Stimulated activated memory B cell treated with anti-CD40 and anti-IgM and Interleukin-4, amounts not matched to agents 10 μg/mL and 1 μg/mL and 100 μg/mL, for 72 hours (primary cell): ENCODE measurements at regions not wholly inside any gene's neighbourhood (a gene's known extent, or its start where the extent isn't known, plus 50 kb on each side); places are given as distances from the start of the nearest gene placed in this dataset.
A peak's percentile ranks its signal among the peaks of the same experiment; 100 is the strongest.

ENCODE experiments used
- ATAC-seq: fragments of 150-1000 bp; cut with Tn5 transposase; 2 replicates; pipeline ENCODE4 v1.10.0; 2021
- H3K27ac Mint-ChIP-seq: one replicate; pipeline ENCODE4 v1.8.0; 2022; ENCODE audit warnings: mild to moderate bottlenecking, mixed read lengths
- H3K27me3 Mint-ChIP-seq: one replicate; pipeline ENCODE4 v1.8.0; 2022; ENCODE audit warnings: mixed read lengths
- H3K36me3 Mint-ChIP-seq: one replicate; pipeline ENCODE4 v1.8.0; 2022; ENCODE audit warnings: mixed read lengths
- H3K4me1 Mint-ChIP-seq: one replicate; pipeline ENCODE4 v1.8.0; 2022; ENCODE audit warnings: mixed read lengths
- H3K4me3 Mint-ChIP-seq: one replicate; pipeline ENCODE4 v1.8.0; 2022; ENCODE audit warnings: mild to moderate bottlenecking, moderate library complexity, mixed read lengths
- H3K9me3 Mint-ChIP-seq: one replicate; pipeline ENCODE4 v1.8.0; 2022; ENCODE audit warnings: mixed read lengths

DNA sequence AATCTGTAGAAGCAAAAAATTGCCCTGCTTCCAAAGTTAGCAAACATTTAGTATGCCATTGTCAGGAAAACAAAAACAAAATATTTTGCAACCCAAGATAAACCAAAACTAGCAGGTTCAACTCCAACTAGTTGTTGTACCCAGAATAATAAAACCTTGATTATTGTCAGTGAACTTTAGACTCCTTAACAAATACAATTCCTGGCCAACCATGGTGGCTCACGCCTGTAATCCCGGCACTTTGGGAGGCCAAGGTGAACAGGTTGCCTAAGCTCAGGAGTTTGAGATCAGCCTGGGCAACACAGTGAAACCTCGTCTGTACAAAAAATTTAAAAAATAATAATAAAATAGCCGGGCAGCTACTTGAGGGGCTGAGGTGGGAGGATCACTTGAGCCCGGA is 53.6 kb upstream of the EPCAM start:
- no peaks in the 10 kb centered on the region for H3K27me3 Mint-ChIP-seq
- H3K27ac Mint-ChIP-seq = no peak overlapping the region
- H3K9me3 Mint-ChIP-seq = no peaks in the 10 kb centered on the region
- H3K4me1 Mint-ChIP-seq = peaks cover 32% of the 10 kb centered on the region
- ATAC-seq = no peak
- H3K4me3 Mint-ChIP-seq = no peak overlapping the region
- H3K36me3 Mint-ChIP-seq = no peaks in the 10 kb centered on the region

DNA sequence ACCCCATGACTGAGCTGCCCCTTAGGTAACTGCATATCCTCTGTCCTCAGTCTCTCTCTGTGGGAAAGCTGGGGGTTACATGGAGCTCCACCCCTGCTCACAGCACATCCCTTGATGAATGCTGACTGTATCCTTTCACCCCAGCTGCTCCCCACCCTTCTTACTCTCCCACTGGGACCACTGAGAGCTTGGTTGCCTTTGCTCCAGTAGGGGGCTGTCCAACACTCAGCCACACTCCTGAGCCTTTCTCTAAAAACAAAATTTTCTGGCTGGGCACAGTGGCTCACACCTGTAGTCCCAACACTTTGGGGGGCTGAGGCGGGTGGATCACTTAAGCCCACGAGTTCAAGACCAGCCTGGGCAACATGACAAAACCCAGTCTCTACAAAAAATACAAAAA is 55.4 kb upstream of the EPCAM start:
- no peaks in the 10 kb centered on the region for H3K9me3 Mint-ChIP-seq
- no peak overlapping the region for H3K4me3 Mint-ChIP-seq
- peak overlapping the region; percentile 53 for H3K27ac Mint-ChIP-seq
- H3K36me3 Mint-ChIP-seq = no peaks in the 10 kb centered on the region
- ATAC-seq = no peak
- H3K4me1 Mint-ChIP-seq = peaks cover 48% of the 10 kb centered on the region
- no peaks in the 10 kb centered on the region for H3K27me3 Mint-ChIP-seq

DNA sequence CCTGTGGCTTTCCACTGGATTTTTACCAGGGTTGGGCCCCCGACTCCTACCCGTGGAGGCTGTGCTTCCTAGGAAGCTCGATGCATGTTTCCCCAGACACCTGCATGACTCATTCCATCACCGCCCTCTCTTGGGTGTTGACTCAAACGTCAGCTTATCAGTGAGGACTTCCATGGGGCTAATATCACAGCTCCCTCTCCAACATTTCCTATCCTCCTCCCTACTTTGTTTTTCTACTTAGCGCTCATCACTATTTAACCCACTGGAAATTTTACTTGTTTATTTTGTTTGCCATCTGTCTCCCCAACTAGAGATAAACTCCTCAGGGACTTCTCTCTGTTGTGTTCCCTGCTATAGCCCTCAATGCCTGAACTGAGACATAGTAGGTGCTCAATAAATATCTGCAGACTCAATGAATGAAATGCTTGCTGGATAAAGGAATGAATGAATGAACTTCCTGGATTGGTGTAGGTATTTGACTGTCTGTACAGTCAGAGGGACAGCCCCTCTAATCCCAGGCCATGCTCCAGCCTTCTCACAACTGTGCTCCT is 55.9 kb upstream of the EPCAM start:
- no peaks in the 10 kb centered on the region for H3K27me3 Mint-ChIP-seq
- H3K27ac Mint-ChIP-seq = peak overlapping the region; percentile 53
- H3K9me3 Mint-ChIP-seq = no peaks in the 10 kb centered on the region
- H3K36me3 Mint-ChIP-seq = no peaks in the 10 kb centered on the region
- no peak overlapping the region for H3K4me3 Mint-ChIP-seq
- peaks cover 48% of the 10 kb centered on the region for H3K4me1 Mint-ChIP-seq
- no peak for ATAC-seq

DNA sequence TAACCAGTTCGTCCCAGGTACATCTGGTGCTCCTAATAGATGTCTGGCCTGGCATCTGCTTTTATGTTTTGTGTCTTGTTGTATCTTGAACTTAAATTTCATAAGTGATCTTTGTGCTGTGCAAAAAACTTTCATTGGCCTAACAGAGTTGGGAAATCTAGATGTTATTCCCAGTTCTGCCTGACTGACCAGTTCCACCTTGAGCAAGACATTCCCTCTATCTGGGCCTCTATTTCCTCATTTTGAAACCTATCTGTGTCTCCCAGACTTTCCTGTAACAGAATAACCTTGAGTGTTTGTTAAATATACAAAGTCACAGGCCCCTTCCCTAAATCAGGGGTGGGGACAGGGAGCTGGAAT is 56.6 kb upstream of the EPCAM start:
- Mint-ChIP-seq H3K27ac (no peak overlapping the region), H3K4me1 (peaks cover 48% of the 10 kb centered on the region), H3K4me3 (no peak overlapping the region), H3K36me3 (no peaks in the 10 kb centered on the region), H3K27me3 (no peaks in the 10 kb centered on the region), H3K9me3 (no peaks in the 10 kb centered on the region)
- no peak for ATAC-seq

DNA sequence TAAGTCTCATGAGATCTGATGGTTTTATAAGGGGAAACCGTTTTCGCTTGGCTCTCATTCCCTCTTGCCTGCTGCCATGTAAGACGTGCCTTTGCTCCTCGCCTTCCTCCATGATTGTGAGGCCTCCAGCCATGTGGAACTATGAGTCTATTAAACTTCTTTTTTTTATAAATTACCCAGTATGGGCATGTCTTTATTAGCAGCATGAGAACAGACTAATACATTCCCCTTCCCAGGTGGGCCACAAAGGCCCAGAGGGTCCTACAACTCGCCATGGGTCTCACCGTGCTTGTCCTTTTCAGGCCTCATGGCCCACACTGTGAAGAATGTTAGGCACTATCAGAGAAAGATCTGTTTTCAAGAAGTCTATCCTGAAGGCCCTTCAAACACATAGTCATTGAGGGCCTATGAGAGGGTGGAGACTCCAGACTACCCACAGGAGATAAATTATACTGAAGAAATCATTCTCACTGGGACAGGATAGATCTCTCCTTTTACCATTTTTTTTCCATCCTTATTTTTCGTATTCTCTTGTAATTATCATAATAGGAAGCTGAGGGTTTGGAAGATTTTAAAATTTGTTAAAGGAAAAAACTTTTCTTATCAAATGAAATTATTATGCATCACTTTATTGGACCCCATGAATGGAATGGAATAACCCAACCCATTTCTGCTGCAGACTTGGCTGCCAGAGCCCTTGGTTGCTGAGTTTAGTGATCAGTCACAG is 57.2 kb upstream of the EPCAM start:
- no peak for ATAC-seq
- H3K36me3 Mint-ChIP-seq = no peaks in the 10 kb centered on the region
- H3K27ac Mint-ChIP-seq = peak overlapping the region; percentile 82

DNA sequence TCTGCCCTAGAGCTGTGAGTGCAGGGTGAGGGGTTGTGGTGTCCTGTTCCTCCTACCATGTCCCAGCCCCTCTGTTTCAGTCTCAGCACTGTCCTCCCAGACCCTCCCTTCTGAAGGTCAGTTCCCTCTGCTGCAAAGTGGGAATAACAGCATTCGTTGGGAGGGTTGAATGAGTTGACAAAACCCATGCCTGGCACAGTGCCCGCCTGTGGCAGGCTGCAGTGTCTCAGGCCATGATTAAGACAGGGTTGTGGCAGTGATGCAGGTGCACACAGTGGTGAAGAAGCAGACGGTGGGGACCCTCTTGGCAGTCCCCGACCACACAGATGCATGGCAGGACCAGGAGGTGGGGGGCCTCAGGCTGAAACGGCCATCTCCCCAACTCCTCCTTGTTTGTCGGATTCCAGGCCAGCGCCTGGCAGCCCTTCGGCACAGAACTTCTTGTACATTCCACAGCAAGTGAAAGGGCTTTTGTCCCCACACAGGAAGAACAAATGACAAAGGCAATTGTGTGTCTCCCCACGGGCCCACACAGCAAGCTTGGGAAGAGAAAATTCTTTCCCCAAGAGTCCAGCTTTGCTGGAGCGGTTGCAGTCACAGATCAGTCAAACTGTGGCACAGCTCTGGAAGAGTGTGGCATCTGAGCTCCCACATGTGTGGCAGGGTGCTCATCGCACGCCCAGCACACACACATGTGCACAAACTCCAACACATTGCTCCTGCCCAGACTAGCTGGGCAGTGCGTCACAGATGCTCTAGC is 58.1 kb upstream of the EPCAM start:
- H3K4me1 Mint-ChIP-seq = peaks cover 48% of the 10 kb centered on the region
- no peaks in the 10 kb centered on the region for H3K27me3 Mint-ChIP-seq
- no peaks in the 10 kb centered on the region for H3K36me3 Mint-ChIP-seq
- peak overlapping the region; percentile 71 for H3K4me3 Mint-ChIP-seq
- peak; percentile 60 for ATAC-seq
- peak overlapping the region; percentile 82 for H3K27ac Mint-ChIP-seq
- H3K9me3 Mint-ChIP-seq = no peaks in the 10 kb centered on the region

More for the DNA sequence above, 57.2 kb upstream of the EPCAM start:
- H3K9me3 Mint-ChIP-seq = no peaks in the 10 kb centered on the region
- H3K27me3 Mint-ChIP-seq = no peaks in the 10 kb centered on the region
- peaks cover 48% of the 10 kb centered on the region for H3K4me1 Mint-ChIP-seq
- H3K4me3 Mint-ChIP-seq = no peak overlapping the region

DNA sequence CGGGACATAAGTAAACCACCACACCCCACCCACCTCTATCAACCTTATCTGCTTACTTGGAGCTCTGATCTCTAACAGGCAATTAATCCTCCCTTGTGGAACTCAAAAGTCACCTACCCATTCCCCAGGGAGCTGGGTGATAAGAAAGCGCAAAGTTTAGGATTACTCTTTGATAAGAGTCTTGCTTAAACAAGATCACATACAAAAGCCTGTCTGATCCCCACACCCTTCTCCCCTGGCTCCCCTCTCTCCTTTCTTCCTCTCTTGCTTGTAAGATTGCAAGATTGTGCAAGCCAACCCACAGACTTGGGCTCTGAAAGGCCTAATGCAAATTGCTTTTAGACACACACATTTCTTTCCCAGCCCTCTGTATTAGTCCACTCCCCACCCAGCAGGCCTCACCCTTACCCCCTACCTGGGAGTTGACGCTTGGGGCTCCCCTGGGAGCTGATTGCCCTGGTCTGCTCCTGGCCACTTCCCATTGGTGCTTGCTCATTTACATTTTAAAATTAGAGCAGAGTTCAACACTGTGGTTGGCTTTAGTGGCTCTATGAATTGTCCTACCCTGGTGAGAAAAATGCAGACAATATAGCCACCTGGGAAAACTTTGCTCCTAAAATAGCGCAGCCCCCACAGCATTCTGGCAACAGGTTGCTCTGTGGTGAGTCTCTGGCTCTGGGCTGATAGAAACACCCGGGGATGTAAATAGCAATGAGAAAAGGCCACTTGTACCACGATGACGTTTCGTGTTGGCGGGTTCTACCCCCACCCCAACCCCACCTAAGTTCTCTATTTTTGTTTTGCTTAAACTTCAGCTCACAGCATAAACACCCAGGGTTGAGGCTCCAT is 58.9 kb upstream of the EPCAM start:
- peak overlapping the region; percentile 82 for H3K27ac Mint-ChIP-seq
- no peaks in the 10 kb centered on the region for H3K9me3 Mint-ChIP-seq
- H3K36me3 Mint-ChIP-seq = no peaks in the 10 kb centered on the region
- peak overlapping the region; percentile 53 for H3K4me3 Mint-ChIP-seq
- ATAC-seq = peak; percentile 95
- no peaks in the 10 kb centered on the region for H3K27me3 Mint-ChIP-seq
- H3K4me1 Mint-ChIP-seq = peaks cover 48% of the 10 kb centered on the region

DNA sequence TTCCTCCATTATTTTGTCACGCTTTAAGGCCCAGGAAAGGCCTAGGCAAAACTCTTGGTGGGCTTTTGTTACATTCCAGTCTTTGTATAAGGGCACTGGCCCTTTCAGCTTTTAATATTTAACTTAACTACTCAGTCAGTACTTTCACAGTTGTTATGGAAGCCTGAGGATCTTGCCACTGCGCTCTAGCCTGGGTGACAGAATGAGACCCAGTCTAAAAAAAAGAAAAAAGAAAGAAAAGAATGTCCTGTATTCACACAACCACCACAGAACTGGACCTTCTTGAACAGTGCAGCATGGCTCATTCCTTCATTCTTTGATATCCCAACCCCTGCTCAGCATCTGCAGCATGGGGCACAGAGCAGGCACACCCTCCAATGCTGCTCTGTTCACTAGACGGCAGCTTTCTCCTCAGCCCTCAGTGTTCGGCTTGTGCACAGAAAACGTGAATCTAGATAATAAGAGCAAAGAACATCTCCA is 59.6 kb upstream of the EPCAM start:
- peaks cover 48% of the 10 kb centered on the region for H3K4me1 Mint-ChIP-seq
- ATAC-seq = no peak

DNA sequence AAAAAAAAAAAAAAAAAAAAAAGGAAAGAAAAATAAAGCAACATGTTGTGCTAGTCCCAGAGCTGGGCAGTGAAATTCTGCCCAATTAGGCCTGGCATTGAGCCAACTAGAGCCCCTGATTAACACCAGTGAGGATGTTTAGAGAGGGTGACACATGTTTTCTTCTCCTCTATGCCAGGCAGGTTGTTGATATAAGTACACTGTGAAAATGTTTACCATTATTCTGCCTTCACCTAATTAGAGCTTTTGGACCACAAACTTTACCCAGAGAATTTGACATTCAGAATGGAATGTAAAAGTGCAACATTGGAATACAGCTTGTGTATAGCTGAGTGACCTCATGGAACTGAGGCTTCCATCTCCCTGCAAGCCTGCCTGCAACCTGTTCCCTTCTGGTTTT is 62.0 kb upstream of the EPCAM start:
- no peak overlapping the region for H3K4me3 Mint-ChIP-seq
- no peaks in the 10 kb centered on the region for H3K27me3 Mint-ChIP-seq
- no peak for ATAC-seq
- peaks cover 49% of the 10 kb centered on the region for H3K4me1 Mint-ChIP-seq
- no peak overlapping the region for H3K27ac Mint-ChIP-seq
- H3K36me3 Mint-ChIP-seq = no peaks in the 10 kb centered on the region
- no peaks in the 10 kb centered on the region for H3K9me3 Mint-ChIP-seq

More for the DNA sequence above, 59.6 kb upstream of the EPCAM start:
- no peaks in the 10 kb centered on the region for H3K9me3 Mint-ChIP-seq
- H3K27me3 Mint-ChIP-seq = no peaks in the 10 kb centered on the region
- peak overlapping the region; percentile 82 for H3K27ac Mint-ChIP-seq
- no peaks in the 10 kb centered on the region for H3K36me3 Mint-ChIP-seq
- H3K4me3 Mint-ChIP-seq = peak overlapping the region; percentile 53

DNA sequence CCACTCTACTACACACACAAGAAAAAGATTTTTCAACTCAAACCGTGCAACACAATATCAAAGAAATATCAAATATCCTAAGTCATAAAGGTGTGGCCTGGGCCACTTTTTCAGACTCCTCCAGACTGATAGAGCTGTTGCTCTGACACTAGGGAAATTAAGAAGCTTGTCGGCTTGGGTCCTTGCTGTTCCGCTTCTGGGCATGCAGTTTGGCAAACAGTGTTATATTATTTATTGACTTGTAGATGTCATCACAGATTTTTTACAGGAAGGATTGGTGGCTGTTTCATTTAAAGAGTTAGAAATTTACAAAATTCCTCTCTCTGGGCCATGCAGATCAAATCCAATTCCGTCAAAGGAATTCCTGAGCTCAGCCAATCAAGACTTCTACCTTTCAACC is 64.5 kb upstream of the EPCAM start:
- H3K4me1 Mint-ChIP-seq = peaks cover 45% of the 10 kb centered on the region
- H3K4me3 Mint-ChIP-seq = no peak overlapping the region
- H3K9me3 Mint-ChIP-seq = no peaks in the 10 kb centered on the region
- no peak for ATAC-seq
- H3K27ac Mint-ChIP-seq = no peak overlapping the region
- H3K36me3 Mint-ChIP-seq = no peaks in the 10 kb centered on the region
- H3K27me3 Mint-ChIP-seq = no peaks in the 10 kb centered on the region

DNA sequence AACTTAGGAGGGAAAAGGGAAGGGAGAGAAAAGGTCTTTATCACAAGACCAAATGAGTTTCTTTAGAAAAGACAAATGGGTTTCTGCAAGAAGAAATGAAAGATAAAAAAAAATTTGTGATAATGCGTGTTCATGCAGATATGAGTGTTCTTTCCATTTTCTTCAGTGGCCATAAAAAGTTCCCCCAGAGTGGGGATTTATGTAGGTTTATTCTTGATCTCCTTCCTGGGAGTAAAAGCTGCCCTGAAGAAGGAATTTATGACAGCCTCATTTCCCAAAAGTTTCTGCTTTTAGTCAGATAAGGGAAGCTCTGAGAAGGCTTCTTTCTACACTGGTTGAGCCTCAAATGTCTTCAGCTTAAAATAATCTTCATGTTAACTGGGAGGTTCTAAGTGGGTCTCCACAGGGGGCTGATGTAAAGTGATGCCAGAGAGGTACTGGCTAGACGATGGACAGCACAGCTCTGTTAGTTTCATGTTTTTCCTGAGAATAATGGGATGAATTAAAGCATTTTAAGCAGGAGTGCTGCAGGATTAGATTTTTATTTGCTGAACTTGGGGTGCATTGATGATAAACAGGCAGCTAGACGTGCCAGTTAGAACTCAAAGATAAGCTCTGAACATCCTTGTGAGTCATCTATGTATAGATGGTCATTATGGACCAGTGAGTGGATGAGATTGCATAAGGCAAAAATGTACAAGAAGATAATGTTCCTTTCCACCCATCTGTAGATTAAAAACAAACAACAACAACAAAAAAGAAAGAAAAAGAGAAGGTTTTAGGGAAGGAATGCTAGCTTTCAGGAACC is 65.6 kb upstream of the EPCAM start:
- no peak for ATAC-seq
- H3K27me3 Mint-ChIP-seq = no peaks in the 10 kb centered on the region
- no peak overlapping the region for H3K27ac Mint-ChIP-seq
- H3K4me3 Mint-ChIP-seq = no peak overlapping the region
- no peaks in the 10 kb centered on the region for H3K9me3 Mint-ChIP-seq
- no peaks in the 10 kb centered on the region for H3K36me3 Mint-ChIP-seq
- peaks cover 37% of the 10 kb centered on the region for H3K4me1 Mint-ChIP-seq

DNA sequence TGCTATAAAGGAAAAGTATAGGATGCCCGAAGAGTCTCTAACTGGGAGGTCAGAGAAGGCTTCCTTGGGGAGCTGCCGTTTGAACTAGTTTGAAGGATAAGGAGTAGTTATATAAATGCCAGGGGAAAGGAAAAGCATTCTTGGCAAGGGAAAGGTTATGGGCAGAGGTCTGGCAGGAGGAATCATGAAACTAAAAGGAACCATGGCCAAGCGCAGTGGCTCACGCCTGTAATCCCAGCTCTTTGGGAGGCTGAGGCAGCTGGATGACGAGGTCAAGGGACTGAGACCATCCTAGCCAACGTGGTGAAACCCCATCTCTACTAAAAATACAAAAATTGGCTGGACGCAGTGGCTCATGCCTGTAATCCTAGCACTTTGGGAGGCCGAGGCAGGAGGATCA is 66.8 kb upstream of the EPCAM start:
- H3K9me3 Mint-ChIP-seq = no peaks in the 10 kb centered on the region
- H3K27ac Mint-ChIP-seq = peak overlapping the region; percentile 69
- H3K27me3 Mint-ChIP-seq = no peaks in the 10 kb centered on the region
- no peak overlapping the region for H3K4me3 Mint-ChIP-seq
- ATAC-seq = no peak
- H3K36me3 Mint-ChIP-seq = no peaks in the 10 kb centered on the region
- H3K4me1 Mint-ChIP-seq = peaks cover 37% of the 10 kb centered on the region

DNA sequence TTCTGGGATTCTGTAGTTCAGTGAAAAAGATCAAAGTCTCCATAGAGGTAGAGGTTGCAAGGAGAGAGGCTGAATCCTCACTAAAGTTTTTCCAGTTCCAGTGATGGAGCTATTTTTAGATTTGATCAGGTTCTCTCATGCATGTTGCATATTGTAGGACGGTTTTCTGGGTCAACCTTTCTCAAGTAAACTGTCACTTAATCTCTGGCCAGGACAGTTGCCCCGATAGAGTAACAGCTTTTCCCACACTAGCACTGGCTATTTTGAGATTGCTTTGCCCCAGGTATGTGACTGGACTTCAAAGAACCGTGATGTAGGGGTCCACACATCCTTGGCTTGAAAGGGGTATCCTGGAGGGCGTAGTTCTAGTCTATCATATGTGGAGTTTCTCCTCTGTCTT is 67.4 kb upstream of the EPCAM start:
- Mint-ChIP-seq H3K27me3 (no peaks in the 10 kb centered on the region), H3K36me3 (no peaks in the 10 kb centered on the region), H3K9me3 (no peaks in the 10 kb centered on the region), H3K4me3 (no peak overlapping the region), H3K27ac (peak overlapping the region; percentile 69), H3K4me1 (peaks cover 37% of the 10 kb centered on the region)
- ATAC-seq = no peak

DNA sequence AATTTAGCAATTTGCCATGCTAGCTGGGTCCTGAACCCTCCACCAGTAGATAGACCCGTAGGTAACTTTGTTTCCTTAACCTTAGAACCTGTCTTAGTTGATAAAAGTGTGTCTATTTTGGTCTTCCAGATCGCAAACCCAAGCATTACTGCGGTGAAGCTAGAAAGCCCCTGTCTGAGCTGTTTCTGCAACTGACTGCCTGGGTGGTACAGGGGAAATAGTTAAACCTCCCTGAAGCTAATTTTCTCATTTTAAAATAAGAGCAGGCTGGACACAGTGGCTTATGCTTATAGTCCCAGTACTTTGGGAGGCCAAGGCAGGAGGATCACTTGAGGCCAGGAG is 67.9 kb upstream of the EPCAM start:
- Mint-ChIP-seq H3K4me1 (peaks cover 39% of the 10 kb centered on the region), H3K27me3 (no peaks in the 10 kb centered on the region), H3K36me3 (no peaks in the 10 kb centered on the region), H3K9me3 (no peaks in the 10 kb centered on the region), H3K27ac (peak overlapping the region; percentile 69), H3K4me3 (peak overlapping the region; percentile 40)
- ATAC-seq = peak; percentile 81
